ENCODE measurements at regions not wholly inside any gene's neighbourhood (a gene's known extent, or its start where the extent isn't known, plus 50 kb on each side); places are given as distances from the start of the nearest gene placed in this dataset.
"Not testable (repeated sequence)": the region's sequence is repeated elsewhere in the genome, so short reads cannot be mapped to it uniquely, and the experiment has no call there.

GRCh38 chr2:83113953-83114352 lies 1345.1 kb downstream of the SUCLG1 start:
- H3K27me3 ChIP-seq = no peaks in the 10 kb centered on the region
- H3K9me3 ChIP-seq = no peaks in the 10 kb centered on the region
- H3K27ac ChIP-seq = no peak overlapping the region
- TF ChIP-seq POLR2A (IDR thresholded peaks at IDR 0.05) (no peak), CTCF (IDR thresholded peaks at IDR 0.05) (no peak)
- no peaks in the 10 kb centered on the region for H3K4me1 ChIP-seq
- H3K4me3 ChIP-seq = no peak overlapping the region
- H3K36me3 ChIP-seq = no peaks in the 10 kb centered on the region
- no peak for DNase-seq

GRCh38 chr2:83112858-83113257 lies 1346.2 kb downstream of the SUCLG1 start:
- DNase-seq = no peak
- TF ChIP-seq CTCF (IDR thresholded peaks at IDR 0.05) = no peak
- TF ChIP-seq POLR2A (IDR thresholded peaks at IDR 0.05) = no peak
- Histone ChIP-seq H3K27me3 (no peaks in the 10 kb centered on the region), H3K27ac (no peak overlapping the region), H3K9me3 (no peaks in the 10 kb centered on the region), H3K36me3 (no peaks in the 10 kb centered on the region), H3K4me1 (no peaks in the 10 kb centered on the region), H3K4me3 (no peak overlapping the region)

GRCh38 chr2:83109284-83109683 lies 1349.8 kb downstream of the SUCLG1 start:
- H3K36me3 ChIP-seq = no peaks in the 10 kb centered on the region
- H3K27me3 ChIP-seq = no peaks in the 10 kb centered on the region
- H3K9me3 ChIP-seq = no peaks in the 10 kb centered on the region
- H3K27ac ChIP-seq = no peak overlapping the region
- no peaks in the 10 kb centered on the region for H3K4me1 ChIP-seq
- no peak overlapping the region for H3K4me3 ChIP-seq
- no peak for DNase-seq
- TF ChIP-seq POLR2A (IDR thresholded peaks at IDR 0.05) (no peak), CTCF (IDR thresholded peaks at IDR 0.05) (no peak)

- Histone ChIP-seq H3K36me3 (no peaks in the 10 kb centered on the region), H3K27ac (no peak overlapping the region), H3K9me3 (no peaks in the 10 kb centered on the region), H3K4me3 (no peak overlapping the region), H3K4me1 (no peaks in the 10 kb centered on the region), H3K27me3 (no peaks in the 10 kb centered on the region)
- DNase-seq = no peak
- TF ChIP-seq CTCF (IDR thresholded peaks at IDR 0.05) (no peak), POLR2A (IDR thresholded peaks at IDR 0.05) (no peak)
These were observed 1352.2 kb downstream of the SUCLG1 start for GRCh38 chr2:83106853-83107252.

DNA sequence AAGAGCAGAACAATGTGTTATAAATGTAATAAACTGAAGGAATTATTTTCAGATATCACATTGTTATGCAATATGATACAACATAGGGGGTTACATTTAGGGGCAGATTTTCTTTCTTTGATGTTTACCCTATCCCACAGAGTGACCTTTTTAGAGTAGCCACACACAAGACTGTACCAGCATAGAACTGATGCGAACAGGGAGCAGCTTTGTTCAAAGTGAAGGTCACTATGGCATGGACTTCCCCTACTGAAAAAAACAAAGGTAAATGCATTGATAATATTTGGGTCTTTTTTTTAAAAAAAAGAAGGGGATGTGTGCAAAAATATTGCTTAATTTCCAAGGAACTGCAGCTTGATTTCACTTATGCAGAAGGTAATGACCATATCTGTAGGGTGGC lies 1354.9 kb downstream of the SUCLG1 start:
- Histone ChIP-seq H3K4me1 (no peaks in the 10 kb centered on the region), H3K36me3 (no peaks in the 10 kb centered on the region), H3K4me3 (no peak overlapping the region), H3K27me3 (no peaks in the 10 kb centered on the region), H3K27ac (no peak overlapping the region), H3K9me3 (no peaks in the 10 kb centered on the region)
- no peak for DNase-seq
- no peak for TF ChIP-seq CTCF (IDR thresholded peaks at IDR 0.05)
- TF ChIP-seq POLR2A (IDR thresholded peaks at IDR 0.05) = no peak

DNA sequence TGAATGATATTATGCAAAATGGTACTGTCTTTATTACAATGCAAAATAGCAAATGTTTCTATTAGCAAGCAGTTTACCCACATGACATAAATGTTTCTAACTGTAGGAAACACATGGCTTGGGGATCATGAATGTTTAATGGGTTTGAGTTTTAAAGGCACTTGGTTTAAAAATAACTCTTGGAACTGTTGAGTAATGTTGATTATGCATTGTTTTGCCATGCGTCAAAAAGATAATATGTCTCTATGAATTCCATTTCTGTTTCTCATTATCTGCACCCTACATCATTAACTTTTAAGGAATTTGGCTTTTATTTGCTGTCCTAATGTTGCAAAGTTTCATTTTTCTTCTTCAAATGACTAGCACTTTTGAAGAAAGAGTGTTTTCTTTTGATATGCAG lies 1355.5 kb downstream of the SUCLG1 start:
- H3K27me3 ChIP-seq = no peaks in the 10 kb centered on the region
- H3K36me3 ChIP-seq = no peaks in the 10 kb centered on the region
- H3K9me3 ChIP-seq = no peaks in the 10 kb centered on the region
- H3K4me1 ChIP-seq = no peaks in the 10 kb centered on the region
- no peak overlapping the region for H3K4me3 ChIP-seq
- no peak for TF ChIP-seq CTCF (IDR thresholded peaks at IDR 0.05)
- TF ChIP-seq POLR2A (IDR thresholded peaks at IDR 0.05) = no peak
- DNase-seq = no peak
- H3K27ac ChIP-seq = no peak overlapping the region

- H3K4me3 ChIP-seq, H3K9me3 ChIP-seq, H3K36me3 ChIP-seq, H3K27me3 ChIP-seq, H3K27ac ChIP-seq, H3K4me1 ChIP-seq, DNase-seq: not testable (repeated sequence)
These were observed 1370.0 kb downstream of the SUCLG1 start for GRCh38 chr2:83089051-83089450.
